Astrocyte (in vitro differentiated cells and primary cell): ENCODE measurements at regions not wholly inside any gene's neighbourhood (a gene's known extent, or its start where the extent isn't known, plus 50 kb on each side); places are given as distances from the start of the nearest gene placed in this dataset.
"Not testable (repeated sequence)": the region's sequence is repeated elsewhere in the genome, so short reads cannot be mapped to it uniquely, and the experiment has no call there.

Experiments
- DNase-seq: peaks from one replicate; pipeline ENCODE4 v3.0.0-alpha.2; 2010; ENCODE audit warnings: low read depth
- FAIRE-seq: peaks from 2 replicates; lab custom pipeline; 2011; peaks lifted over from hg19 to GRCh38; lab: Jason Lieb, UNC
- H2AFZ ChIP-seq: 2 replicates; pipeline ENCODE4 v1.6.0; 2012; ENCODE audit warnings: low read depth, low read length, inconsistent platforms
- H3K27ac ChIP-seq: 2 replicates; pipeline ENCODE4 v1.5.1; 2011; ENCODE audit warnings: low read depth, low read length, inconsistent platforms
- H3K27me3 ChIP-seq: 2 replicates; pipeline ENCODE4 v1.6.0; 2011; ENCODE audit warnings: low read length, inconsistent platforms; ENCODE audit not compliant: insufficient read depth
- H3K36me3 ChIP-seq: 2 replicates; pipeline ENCODE4 v1.5.1; 2011; ENCODE audit warnings: low read length, inconsistent platforms; ENCODE audit not compliant: insufficient read depth
- H3K4me1 ChIP-seq: 2 replicates; pipeline ENCODE4 v1.5.1; 2011; ENCODE audit warnings: low read length, inconsistent platforms; ENCODE audit not compliant: insufficient read depth
- H3K4me2 ChIP-seq: 2 replicates; pipeline ENCODE4 v1.6.0; 2012; ENCODE audit warnings: low read length, inconsistent platforms
- H3K4me3 ChIP-seq: 2 replicates; pipeline ENCODE4 v1.5.1; 2011; ENCODE audit warnings: low read depth, mild to moderate bottlenecking, low read length, inconsistent platforms; ENCODE audit not compliant: insufficient read depth
- H3K79me2 ChIP-seq: 2 replicates; pipeline ENCODE4 v1.6.0; 2012; ENCODE audit warnings: mild to moderate bottlenecking, low read length, inconsistent platforms; ENCODE audit not compliant: insufficient read depth
- H3K9ac ChIP-seq: 2 replicates; pipeline ENCODE4 v1.6.0; 2012; ENCODE audit warnings: mild to moderate bottlenecking, low read length, inconsistent platforms
- H3K9me3 ChIP-seq: 2 replicates; pipeline ENCODE4 v1.5.1; 2012; ENCODE audit warnings: low read depth, mild to moderate bottlenecking, low read length, inconsistent platforms; ENCODE audit not compliant: insufficient read depth
- H4K20me1 ChIP-seq: 2 replicates; pipeline ENCODE4 v1.6.0; 2012; ENCODE audit warnings: low read length, inconsistent platforms; ENCODE audit not compliant: insufficient read depth
- H3K27ac Mint-ChIP-seq: one replicate; pipeline ENCODE4 v1.8.0; 2021; ENCODE audit warnings: mild to moderate bottlenecking, mixed read lengths; ENCODE audit not compliant: unreplicated experiment
- H3K27me3 Mint-ChIP-seq: one replicate; pipeline ENCODE4 v1.8.0; 2021; ENCODE audit warnings: low read depth, mixed read lengths; ENCODE audit not compliant: unreplicated experiment
- H3K36me3 Mint-ChIP-seq: one replicate; pipeline ENCODE4 v1.8.0; 2021; ENCODE audit warnings: low read depth, mixed read lengths; ENCODE audit not compliant: unreplicated experiment
- H3K4me1 Mint-ChIP-seq: one replicate; pipeline ENCODE4 v1.8.0; 2021; ENCODE audit warnings: low read depth, mixed read lengths; ENCODE audit not compliant: unreplicated experiment
- H3K4me3 Mint-ChIP-seq: one replicate; pipeline ENCODE4 v1.8.0; 2021; ENCODE audit warnings: mild to moderate bottlenecking, moderate library complexity, mixed read lengths; ENCODE audit not compliant: unreplicated experiment
- H3K9me3 Mint-ChIP-seq: one replicate; pipeline ENCODE4 v1.8.0; 2021; ENCODE audit warnings: mild to moderate bottlenecking, mixed read lengths; ENCODE audit not compliant: unreplicated experiment

DNA sequence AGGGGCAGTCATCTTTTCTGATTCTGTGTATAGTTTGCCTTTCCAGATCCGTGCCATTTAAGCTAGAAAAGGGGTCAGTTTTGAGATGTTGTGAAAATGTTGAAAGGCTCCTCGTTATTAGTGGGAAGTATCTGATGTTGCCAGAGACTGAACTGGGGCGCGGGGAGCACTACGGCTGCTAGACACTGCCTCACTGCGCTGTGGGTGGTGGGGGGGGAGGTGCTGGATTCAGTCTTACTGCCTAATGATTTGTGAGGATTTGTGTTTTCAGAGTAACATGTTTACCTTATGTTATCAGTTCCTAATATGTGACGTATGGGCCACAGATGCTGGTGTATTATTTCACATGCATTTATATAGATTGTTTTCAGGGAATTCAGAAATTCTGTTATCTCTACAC lies 53.3 kb upstream of the APOD start:
- not testable (repeated sequence) for H3K9me3 Mint-ChIP-seq, H3K27me3 Mint-ChIP-seq, H3K4me1 Mint-ChIP-seq, H3K27ac Mint-ChIP-seq, H3K79me2 ChIP-seq, H3K27ac ChIP-seq, FAIRE-seq, H4K20me1 ChIP-seq, H2AFZ ChIP-seq, H3K4me3 ChIP-seq, H3K36me3 ChIP-seq, H3K4me3 Mint-ChIP-seq, H3K36me3 Mint-ChIP-seq, DNase-seq, H3K9ac ChIP-seq, H3K4me1 ChIP-seq, H3K4me2 ChIP-seq, H3K27me3 ChIP-seq, H3K9me3 ChIP-seq

DNA sequence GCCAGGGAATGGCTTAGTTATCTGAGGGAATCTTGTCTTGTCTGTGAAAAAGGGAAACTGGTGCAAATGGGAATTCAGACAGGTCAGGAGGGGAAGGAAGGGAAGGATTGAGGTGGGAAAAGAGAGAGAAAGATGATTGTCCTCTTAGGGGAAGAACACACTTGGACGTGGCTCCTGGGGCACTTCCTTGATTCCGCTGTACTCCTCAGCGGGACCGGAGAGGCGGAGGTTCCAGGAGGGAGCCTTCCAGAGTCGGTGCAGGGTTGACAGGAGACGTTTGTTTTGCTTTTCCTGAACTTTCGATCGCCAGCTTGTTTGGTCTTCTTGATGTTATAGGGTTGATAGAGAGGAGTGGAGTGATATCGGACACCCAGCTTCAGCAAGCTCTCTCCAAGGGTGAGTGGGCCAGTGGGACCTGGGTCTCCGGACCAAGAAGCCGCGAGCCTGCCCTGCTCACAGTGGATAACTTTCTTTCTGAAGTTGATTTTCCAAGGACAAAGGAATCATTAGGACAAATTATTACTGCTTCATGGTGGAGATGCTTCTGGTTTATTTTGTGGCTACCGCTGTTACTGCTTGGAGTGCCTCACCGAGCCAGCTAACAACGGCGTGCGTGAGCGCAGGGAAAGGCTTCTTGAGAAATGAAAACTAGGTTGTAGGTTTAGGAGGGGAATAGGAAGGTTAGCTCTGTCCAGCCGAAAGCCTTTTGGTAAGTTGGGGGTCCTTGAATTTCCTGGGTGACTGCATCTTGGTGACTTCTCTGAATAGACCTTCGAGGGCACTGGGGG lies 52.4 kb upstream of the APOD start:
- H3K4me3 ChIP-seq, DNase-seq, H4K20me1 ChIP-seq, H3K27ac Mint-ChIP-seq, H3K27me3 Mint-ChIP-seq, H3K4me1 Mint-ChIP-seq, H3K9me3 ChIP-seq, FAIRE-seq, H3K27me3 ChIP-seq, H3K36me3 Mint-ChIP-seq, H2AFZ ChIP-seq, H3K9me3 Mint-ChIP-seq, H3K79me2 ChIP-seq, H3K9ac ChIP-seq, H3K27ac ChIP-seq, H3K36me3 ChIP-seq, H3K4me2 ChIP-seq, H3K4me1 ChIP-seq: not testable (repeated sequence)
- peak overlapping the region; percentile 64 for H3K4me3 Mint-ChIP-seq

DNA sequence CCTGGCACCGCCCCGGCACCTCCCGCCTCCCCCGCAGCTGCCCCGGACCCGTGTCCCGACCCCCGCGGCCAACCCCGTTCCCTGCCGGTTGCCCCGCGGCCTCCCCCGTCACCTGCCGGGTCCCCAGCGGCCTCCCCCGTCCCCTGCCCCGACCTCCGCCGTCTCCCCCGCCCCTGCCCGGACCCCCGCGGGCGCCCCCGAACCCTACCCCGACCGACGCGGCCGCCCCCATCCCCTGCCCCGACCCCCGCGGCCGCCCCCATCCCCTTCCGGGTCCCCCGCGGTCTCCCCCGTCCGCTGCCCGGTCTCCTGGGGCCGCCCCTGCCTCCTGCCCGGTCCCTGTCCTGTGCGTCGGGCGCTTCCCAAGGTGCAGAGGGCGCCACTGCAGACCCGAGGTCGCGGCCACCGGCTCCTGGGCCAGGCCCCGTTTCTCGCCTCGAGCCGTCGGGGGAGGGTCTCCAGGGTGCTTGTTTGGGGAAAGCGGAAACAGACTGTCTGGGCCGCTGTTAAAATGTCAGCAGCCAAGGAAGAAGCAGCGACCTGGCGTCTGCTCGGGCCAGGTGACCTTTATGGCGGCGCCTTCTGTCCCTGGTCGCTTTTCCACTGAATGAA lies 51.6 kb upstream of the APOD start:
- not testable (repeated sequence) for H3K27me3 ChIP-seq, H3K9me3 Mint-ChIP-seq, H3K9me3 ChIP-seq, H4K20me1 ChIP-seq, H3K4me1 ChIP-seq, H3K4me2 ChIP-seq, H3K36me3 ChIP-seq, DNase-seq, FAIRE-seq, H3K79me2 ChIP-seq, H3K27ac Mint-ChIP-seq, H3K4me3 ChIP-seq, H3K4me3 Mint-ChIP-seq, H3K36me3 Mint-ChIP-seq, H3K4me1 Mint-ChIP-seq, H2AFZ ChIP-seq, H3K9ac ChIP-seq, H3K27me3 Mint-ChIP-seq, H3K27ac ChIP-seq

DNA sequence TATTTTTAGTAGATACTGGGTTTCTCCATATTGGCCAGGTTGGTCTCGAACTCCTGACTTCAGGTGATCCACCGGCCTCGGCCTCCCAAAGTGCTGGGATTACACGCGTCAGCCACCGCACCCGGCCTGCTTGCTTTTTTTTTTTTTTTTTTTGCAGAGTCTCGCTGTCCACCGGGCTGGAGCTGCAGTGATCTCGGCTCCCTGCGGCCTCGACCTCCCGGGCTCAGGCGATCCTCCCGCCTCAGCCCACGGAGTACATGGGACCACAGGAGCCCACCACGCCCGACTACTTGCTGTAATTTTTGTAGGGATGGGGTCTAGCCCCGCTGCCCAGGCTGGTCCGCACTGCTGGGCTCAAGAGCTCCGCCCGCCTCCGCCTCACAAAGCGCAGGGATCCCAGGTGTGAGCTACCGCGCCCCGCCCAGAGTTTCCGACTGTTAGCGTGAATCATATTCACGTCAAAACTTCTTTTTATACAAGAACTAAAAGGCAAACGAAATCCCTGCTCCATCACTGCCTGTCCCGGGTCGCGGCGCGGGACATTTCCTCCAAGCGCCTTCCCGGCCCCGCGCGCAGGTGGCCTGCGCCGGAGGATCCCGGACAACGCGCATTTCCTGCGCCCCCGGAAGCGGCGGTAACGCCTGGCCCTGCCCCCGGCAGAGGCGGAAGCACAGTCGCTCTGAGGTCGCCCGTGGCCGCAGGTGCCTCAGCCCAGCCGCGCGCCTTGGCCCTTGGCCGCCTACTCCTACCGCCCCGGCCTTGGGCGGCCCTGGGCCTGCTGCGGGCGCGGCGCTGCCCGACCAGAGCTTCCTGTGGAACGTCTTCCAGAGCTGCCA lies 50.9 kb upstream of the APOD start:
- not testable (repeated sequence) for H3K9me3 Mint-ChIP-seq, H3K27ac Mint-ChIP-seq, FAIRE-seq, H3K4me1 Mint-ChIP-seq, H4K20me1 ChIP-seq, H3K27me3 ChIP-seq, H3K36me3 ChIP-seq, H3K4me1 ChIP-seq, H3K4me3 ChIP-seq, H3K27ac ChIP-seq, H3K9ac ChIP-seq, H2AFZ ChIP-seq, H3K36me3 Mint-ChIP-seq, DNase-seq, H3K79me2 ChIP-seq, H3K4me3 Mint-ChIP-seq, H3K27me3 Mint-ChIP-seq, H3K9me3 ChIP-seq
- peak overlapping the region; percentile 63 for H3K4me2 ChIP-seq
